SK-N-MC (cell line): ENCODE measurements at regions not wholly inside any gene's neighbourhood (a gene's known extent, or its start where the extent isn't known, plus 50 kb on each side); places are given as distances from the start of the nearest gene placed in this dataset.

Experiments used
- EZH2 ChIP-seq: fragments of 200-600 bp; sonication (generic); IDR thresholded peaks from one replicate; pipeline ENCODE4 v1.6.1; 2017; ENCODE audit warnings: antibody characterized with exemption
- FOXP2 ChIP-seq: optimal IDR thresholded peaks from 2 replicates; pipeline ENCODE3; 2011; ENCODE audit warnings: mild to moderate bottlenecking, moderate library complexity; ENCODE audit not compliant: insufficient read depth; ENCODE audit errors: extremely low read length, control extremely low read depth
- POLR2AphosphoS5 ChIP-seq: IDR thresholded peaks from 2 replicates; pipeline ENCODE4 v1.6.1; 2012; ENCODE audit warnings: mild to moderate bottlenecking, low read depth, low read length, borderline replicate concordance

GRCh38 chr16:86324320-86324719 lies 186.0 kb upstream of the FOXF1 start:
- TF ChIP-seq POLR2AphosphoS5 (no peak), EZH2 (no peak), FOXP2 (no peak)
